ENCODE measurements at regions not wholly inside any gene's neighbourhood (a gene's known extent, or its start where the extent isn't known, plus 50 kb on each side); places are given as distances from the start of the nearest gene placed in this dataset.

DNA sequence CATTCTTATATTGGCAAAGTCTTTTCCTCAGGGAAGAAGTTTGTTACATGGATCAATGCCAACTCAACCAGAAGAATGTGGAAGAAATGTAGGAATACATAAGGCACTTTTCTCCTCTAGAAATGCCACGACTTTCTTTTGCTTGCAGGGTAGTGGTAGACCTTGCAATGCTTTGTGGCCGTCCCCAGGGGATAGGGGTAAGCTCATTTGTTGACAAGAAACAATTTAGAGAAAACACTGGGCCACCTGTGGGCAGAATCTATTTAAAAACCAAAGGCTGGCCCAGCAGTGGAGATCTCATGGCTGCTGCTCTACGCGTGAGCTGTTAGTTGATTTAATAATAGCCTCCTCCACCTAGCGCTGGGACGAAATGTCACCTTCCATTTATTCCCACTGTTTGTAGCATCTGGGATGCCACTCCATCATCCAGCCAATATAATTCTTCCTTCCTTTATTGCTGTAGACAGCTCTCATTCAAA lies 64.6 kb upstream of the PFN2 start:
- no peak overlapping the region for H3K27ac ChIP-seq (ENCODE audit: low read depth, low read length, poor library complexity, severe bottlenecking)
- H3K36me3 ChIP-seq (ENCODE audit: insufficient read depth, low read length, poor library complexity, severe bottlenecking), result no peaks in the 10 kb centered on the region
- H3K4me1 ChIP-seq (ENCODE audit: insufficient read depth, low read length, poor library complexity, severe bottlenecking), result no peaks in the 10 kb centered on the region
- no peak overlapping the region for H3K4me3 ChIP-seq (ENCODE audit: low read depth, low read length, poor library complexity, severe bottlenecking)
- TF ChIP-seq, protein P1, sequence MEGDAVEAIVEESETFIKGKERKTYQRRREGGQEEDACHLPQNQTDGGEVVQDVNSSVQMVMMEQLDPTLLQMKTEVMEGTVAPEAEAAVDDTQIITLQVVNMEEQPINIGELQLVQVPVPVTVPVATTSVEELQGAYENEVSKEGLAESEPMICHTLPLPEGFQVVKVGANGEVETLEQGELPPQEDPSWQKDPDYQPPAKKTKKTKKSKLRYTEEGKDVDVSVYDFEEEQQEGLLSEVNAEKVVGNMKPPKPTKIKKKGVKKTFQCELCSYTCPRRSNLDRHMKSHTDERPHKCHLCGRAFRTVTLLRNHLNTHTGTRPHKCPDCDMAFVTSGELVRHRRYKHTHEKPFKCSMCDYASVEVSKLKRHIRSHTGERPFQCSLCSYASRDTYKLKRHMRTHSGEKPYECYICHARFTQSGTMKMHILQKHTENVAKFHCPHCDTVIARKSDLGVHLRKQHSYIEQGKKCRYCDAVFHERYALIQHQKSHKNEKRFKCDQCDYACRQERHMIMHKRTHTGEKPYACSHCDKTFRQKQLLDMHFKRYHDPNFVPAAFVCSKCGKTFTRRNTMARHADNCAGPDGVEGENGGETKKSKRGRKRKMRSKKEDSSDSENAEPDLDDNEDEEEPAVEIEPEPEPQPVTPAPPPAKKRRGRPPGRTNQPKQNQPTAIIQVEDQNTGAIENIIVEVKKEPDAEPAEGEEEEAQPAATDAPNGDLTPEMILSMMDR (conservative IDR thresholded peaks at IDR 0.05; ENCODE audit: low read depth, low read length), result no peak
- TF ChIP-seq EZH2 (IDR thresholded peaks at IDR 0.05; ENCODE audit: borderline replicate concordance, low read depth, low read length, poor library complexity, severe bottlenecking), result no peak
- intact Hi-C loops (cut with micrococcal nuclease; ENCODE audit: unreplicated experiment), result no loop called here
- ChIA-PET CTCF (no interaction called here), POLR2A (ENCODE audit: low non-redundant PET) (no interaction called here)
- no peak for DNase-seq (ENCODE audit: low spot score)
- no TSS peak for BruUV-seq (replicated peaks)
- H3K9me3 ChIP-seq (ENCODE audit: low read depth, low read length, poor library complexity, severe bottlenecking), result no peaks in the 10 kb centered on the region
- no peaks in the 10 kb centered on the region for H3K27me3 ChIP-seq (replicated peaks; ENCODE audit: insufficient read depth, low read depth, low read length, poor library complexity)

DNA sequence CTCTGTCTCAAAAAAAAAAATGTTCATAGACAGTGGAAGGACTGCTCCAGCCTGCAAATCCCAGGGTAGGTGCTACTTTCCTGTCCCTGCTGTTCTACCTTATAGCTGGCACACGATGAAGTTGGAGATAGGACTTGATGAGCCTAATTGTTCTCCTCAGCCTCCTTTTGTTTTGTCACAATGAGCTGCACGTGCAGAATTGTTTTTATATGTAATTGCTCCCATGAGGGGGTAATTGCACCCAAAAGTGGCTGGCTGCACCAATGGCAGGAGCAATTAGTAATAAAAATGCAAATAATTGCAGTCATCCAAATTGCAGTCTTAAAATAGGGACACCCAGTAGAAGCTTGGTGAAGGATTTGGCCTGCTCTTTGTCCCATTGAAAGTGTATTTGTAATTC lies 63.0 kb upstream of the PFN2 start:
- Histone ChIP-seq H3K36me3 (ENCODE audit: insufficient read depth, low read length, poor library complexity, severe bottlenecking) (no peaks in the 10 kb centered on the region), H3K27ac (ENCODE audit: low read depth, low read length, poor library complexity, severe bottlenecking) (no peak overlapping the region), H3K4me1 (ENCODE audit: insufficient read depth, low read length, poor library complexity, severe bottlenecking) (no peaks in the 10 kb centered on the region), H3K4me3 (ENCODE audit: low read depth, low read length, poor library complexity, severe bottlenecking) (no peak overlapping the region), H3K9me3 (ENCODE audit: low read depth, low read length, poor library complexity, severe bottlenecking) (no peaks in the 10 kb centered on the region), H3K27me3 (replicated peaks; ENCODE audit: insufficient read depth, low read depth, low read length, poor library complexity) (no peaks in the 10 kb centered on the region)
- intact Hi-C loops (cut with micrococcal nuclease; ENCODE audit: unreplicated experiment), result no loop called here
- ChIA-PET CTCF (interaction anchor here (0.7 kb wide), 1 partner anchor 23 kb away, joined by 3 read pairs; no protein-coding TSS in a partner anchor), POLR2A (ENCODE audit: low non-redundant PET) (no interaction called here)
- no peak for DNase-seq (ENCODE audit: low spot score)
- no TSS peak for BruUV-seq (replicated peaks)
- TF ChIP-seq, protein P1 (conservative IDR thresholded peaks at IDR 0.05; ENCODE audit: low read depth, low read length), result no peak
- no peak for TF ChIP-seq EZH2 (IDR thresholded peaks at IDR 0.05; ENCODE audit: borderline replicate concordance, low read depth, low read length, poor library complexity, severe bottlenecking)

DNA sequence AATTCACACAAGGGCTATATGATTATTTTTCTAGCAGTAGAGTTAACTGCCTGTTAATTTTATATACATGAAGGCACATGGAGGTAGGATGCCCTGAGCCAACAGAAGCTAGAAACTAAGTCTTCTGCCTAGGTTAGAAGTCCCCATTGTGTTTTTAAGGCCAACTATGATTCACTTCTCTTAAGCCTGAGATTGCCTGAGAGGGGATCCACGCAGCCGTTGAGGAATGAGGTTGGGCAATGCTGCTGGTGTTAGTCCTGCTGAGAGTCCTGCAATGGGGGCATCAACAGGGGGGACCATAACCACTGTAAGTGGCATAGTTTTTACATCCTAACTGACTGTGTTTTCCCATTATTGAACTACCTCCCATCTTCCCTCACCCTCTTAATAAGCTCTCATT lies 60.1 kb upstream of the PFN2 start:
- H3K4me3 ChIP-seq (ENCODE audit: low read depth, low read length, poor library complexity, severe bottlenecking), result no peak overlapping the region
- ChIA-PET CTCF (no interaction called here), POLR2A (ENCODE audit: low non-redundant PET) (no interaction called here)
- DNase-seq (ENCODE audit: low spot score), result no peak
- no peaks in the 10 kb centered on the region for H3K36me3 ChIP-seq (ENCODE audit: insufficient read depth, low read length, poor library complexity, severe bottlenecking)
- BruUV-seq (replicated peaks), result no TSS peak
- no peaks in the 10 kb centered on the region for H3K9me3 ChIP-seq (ENCODE audit: low read depth, low read length, poor library complexity, severe bottlenecking)
- H3K27ac ChIP-seq (ENCODE audit: low read depth, low read length, poor library complexity, severe bottlenecking), result no peak overlapping the region
- H3K4me1 ChIP-seq (ENCODE audit: insufficient read depth, low read length, poor library complexity, severe bottlenecking), result no peaks in the 10 kb centered on the region
- TF ChIP-seq, protein P1 (conservative IDR thresholded peaks at IDR 0.05; ENCODE audit: low read depth, low read length), result no peak
- no peak for TF ChIP-seq EZH2 (IDR thresholded peaks at IDR 0.05; ENCODE audit: borderline replicate concordance, low read depth, low read length, poor library complexity, severe bottlenecking)
- intact Hi-C loops (cut with micrococcal nuclease; ENCODE audit: unreplicated experiment), result no loop called here
- H3K27me3 ChIP-seq (replicated peaks; ENCODE audit: insufficient read depth, low read depth, low read length, poor library complexity), result no peaks in the 10 kb centered on the region
